ENCODE measurements at regions not wholly inside any gene's neighbourhood (a gene's known extent, or its start where the extent isn't known, plus 50 kb on each side); places are given as distances from the start of the nearest gene placed in this dataset.
A peak's percentile ranks its signal among the peaks of the same experiment; 100 is the strongest.

GRCh38 chr13:54945973-54946372 lies 1917.4 kb downstream of the OLFM4 start:
- no peaks in the 10 kb centered on the region for H3K27me3 ChIP-seq (replicated peaks in 1 of 7)
- peaks cover 0 to 52% (median 10%) of the 10 kb centered on the region in 8 donors for H3K9me3 ChIP-seq
- 19 to 47% (median 26%) methylated on average over 1 of the region's 1 CpG for WGBS, 5 donors
- H3K27ac ChIP-seq = no peak overlapping the region
- TF ChIP-seq CTCF (IDR thresholded peaks at IDR 0.05 in 8 of 11, conservative IDR thresholded peaks at IDR 0.05 in 3 of 11) (no peak), POLR2A (IDR thresholded peaks at IDR 0.05) (no peak), POLR2AphosphoS5 (IDR thresholded peaks at IDR 0.05) (no peak)
- H3K4me3 ChIP-seq = no peak overlapping the region
- no peaks in the 10 kb centered on the region for H3K36me3 ChIP-seq
- intact Hi-C loops (cut with DNase I; ENCODE audit: low total_unique reads) = no loop called here
- no peak for DNase-seq
- H3K4me1 ChIP-seq = no peaks in the 10 kb centered on the region

- Histone ChIP-seq H3K4me1 (no peaks in the 10 kb centered on the region), H3K9me3 (peaks cover 0 to 44% (median 6%) of the 10 kb centered on the region in 8 donors), H3K27me3 (replicated peaks in 1 of 7) (no peaks in the 10 kb centered on the region), H3K4me3 (no peak overlapping the region), H3K27ac (no peak overlapping the region), H3K36me3 (no peaks in the 10 kb centered on the region)
- intact Hi-C loops (cut with DNase I; ENCODE audit: low total_unique reads) = no loop called here
- TF ChIP-seq POLR2A (IDR thresholded peaks at IDR 0.05) = no peak
- 41 to 67% (median 53%) methylated on average over 4 of the region's 4 CpGs for WGBS, 5 donors
- DNase-seq = no peak
Measured at GRCh38 chr13:54949735-54950134, 1921.1 kb downstream of the OLFM4 start.

GRCh38 chr13:54950546-54950945 lies 1921.9 kb downstream of the OLFM4 start:
- no peaks in the 10 kb centered on the region for H3K4me1 ChIP-seq
- intact Hi-C loops (cut with DNase I; ENCODE audit: low total_unique reads) = no loop called here
- no peaks in the 10 kb centered on the region for H3K27me3 ChIP-seq (replicated peaks in 1 of 7)
- H3K9me3 ChIP-seq = peaks cover 0 to 44% (median 6%) of the 10 kb centered on the region in 8 donors
- no peak overlapping the region for H3K4me3 ChIP-seq
- H3K27ac ChIP-seq = no peak overlapping the region
- TF ChIP-seq POLR2AphosphoS5 (IDR thresholded peaks at IDR 0.05) = no peak
- TF ChIP-seq CTCF (IDR thresholded peaks at IDR 0.05 in 8 of 11, conservative IDR thresholded peaks at IDR 0.05 in 3 of 11) = no peak
- no peak for TF ChIP-seq POLR2A (IDR thresholded peaks at IDR 0.05)
- no peaks in the 10 kb centered on the region for H3K36me3 ChIP-seq
- 68 to 79% (median 73%) methylated on average over 1 of the region's 1 CpG for WGBS, 5 donors
- no peak for DNase-seq

GRCh38 chr13:54953786-54954185 lies 1925.2 kb downstream of the OLFM4 start:
- DNase-seq = no peak
- Histone ChIP-seq H3K4me3 (no peak overlapping the region), H3K27me3 (replicated peaks in 1 of 7) (no peaks in the 10 kb centered on the region), H3K9me3 (peaks cover 0 to 30% (median 7%) of the 10 kb centered on the region in 8 donors), H3K4me1 (no peaks in the 10 kb centered on the region), H3K36me3 (no peaks in the 10 kb centered on the region), H3K27ac (no peak overlapping the region)
- 59 to 67% (median 65%) methylated on average over 1 of the region's 1 CpG for WGBS, 5 donors
- TF ChIP-seq CTCF (IDR thresholded peaks at IDR 0.05 in 8 of 11, conservative IDR thresholded peaks at IDR 0.05 in 3 of 11) (no peak), POLR2AphosphoS5 (IDR thresholded peaks at IDR 0.05) (no peak), POLR2A (IDR thresholded peaks at IDR 0.05) (no peak)
- intact Hi-C loops (cut with DNase I; ENCODE audit: low total_unique reads) = no loop called here

GRCh38 chr13:54958781-54959180 lies 1930.2 kb downstream of the OLFM4 start:
- Histone ChIP-seq H3K36me3 (no peaks in the 10 kb centered on the region), H3K27ac (no peak overlapping the region), H3K27me3 (replicated peaks in 1 of 7) (no peaks in the 10 kb centered on the region), H3K9me3 (peaks cover 0 to 51% (median 43%) of the 10 kb centered on the region in 8 donors), H3K4me1 (no peaks in the 10 kb centered on the region), H3K4me3 (no peak overlapping the region)
- TF ChIP-seq POLR2A (IDR thresholded peaks at IDR 0.05) = no peak
- no peak for TF ChIP-seq POLR2AphosphoS5 (IDR thresholded peaks at IDR 0.05)
- no peak for TF ChIP-seq CTCF (IDR thresholded peaks at IDR 0.05 in 8 of 11, conservative IDR thresholded peaks at IDR 0.05 in 3 of 11)
- DNase-seq = peak; percentile 54
- intact Hi-C loops (cut with DNase I; ENCODE audit: low total_unique reads) = no loop called here
- 84 to 90% (median 88%) methylated on average over 12 of the region's 12 CpGs for WGBS, 5 donors

All from spleen (tissue), 11 donors.